HepG2 (cell line): ENCODE measurements at regions not wholly inside any gene's neighbourhood (a gene's known extent, or its start where the extent isn't known, plus 50 kb on each side); places are given as distances from the start of the nearest gene placed in this dataset.

ENCODE experiments used
- ATAC-seq: fragments of 200-7000 bp; cut with Tn5 transposase; 3 replicates; pipeline ENCODE4 v1.9.1; 2020; ENCODE audit warnings: mild to moderate bottlenecking, moderate library complexity
- BruUV-seq: library from RNA; stranded (reverse); fragments of 400-500 nt; replicated peaks from 2 replicates; lab custom pipeline; 2021; lab: Mats Ljungman, UMichigan
- CTCF ChIA-PET: fragments of 300-600 bp; formaldehyde crosslinking; extraction: SDS; loops from one replicate; lab custom pipeline; 2021; ENCODE audit warnings: low total read pairs, inconsistent platforms, low intra/inter-chr PET ratio; lab: Yijun Ruan, JAX
- POLR2A ChIA-PET: fragments of 350-600 bp; sonication (Branson Sonifier 250); formaldehyde crosslinking; loops from one replicate; lab custom pipeline; 2020; ENCODE audit warnings: antibody characterized with exemption, inconsistent platforms; lab: Yijun Ruan, JAX
- DNase-seq: peaks from one replicate; pipeline ENCODE4 v3.0.0-alpha.2; 2015; ENCODE audit warnings: low spot score
- FAIRE-seq: peaks from 3 replicates; lab custom pipeline; 2011; peaks lifted over from hg19 to GRCh38; lab: Jason Lieb, UNC
- H2AFZ ChIP-seq: one replicate; pipeline ENCODE4 v1.6.1; 2011; ENCODE audit warnings: low read length, inconsistent platforms
- H3K27ac ChIP-seq: fragments of 300-600 bp; 3 replicates; pipeline ENCODE4 v1.8.0; 2011; ENCODE audit warnings: mixed run types, mild to moderate bottlenecking, mixed read lengths, low read length, inconsistent platforms; ENCODE audit not compliant: insufficient read depth; ENCODE audit errors: extremely low read length
- H3K27me3 ChIP-seq, 2 experiments: fragments of 200-600 bp in 1 of 2; 2 replicates in 1 of 2; 3 replicates in 1 of 2; pipeline versions ENCODE4 v1.6.0 to v1.8.0; 2011; ENCODE audit warnings: low read length in 2 of 2, mild to moderate bottlenecking in 2 of 2, moderate library complexity in 2 of 2, inconsistent platforms in 1 of 2; ENCODE audit not compliant: insufficient read depth in 2 of 2, control insufficient read depth in 1 of 2
- H3K36me3 ChIP-seq, 2 experiments: fragments of 200-600 bp in 1 of 2; replicated peaks in 1 of 2; 2 replicates in 1 of 2; 3 replicates in 1 of 2; pipeline versions ENCODE4 v1.5.1 to v1.8.0; 2011; ENCODE audit warnings: low read length in 2 of 2, inconsistent platforms in 1 of 2; ENCODE audit not compliant: insufficient read depth in 2 of 2, control insufficient read depth in 1 of 2
- H3K4me1 ChIP-seq: 2 replicates; pipeline ENCODE4 v1.5.1; 2012; ENCODE audit warnings: low read length, inconsistent platforms; ENCODE audit not compliant: insufficient read depth
- H3K4me2 ChIP-seq: 2 replicates; pipeline ENCODE4 v1.6.0; 2011; ENCODE audit warnings: low read depth, low read length, inconsistent platforms
- H3K4me3 ChIP-seq, 3 experiments: fragments of 200-600 bp in 1 of 3; sonication (generic), shearing (Covaris generic) in 1 of 3; replicated peaks in 1 of 3; 2 replicates each; pipeline ENCODE4 v1.5.1; 2011 to 2016; ENCODE audit warnings: low read length in 3 of 3, inconsistent platforms in 2 of 3, low read depth in 2 of 3, mild to moderate bottlenecking in 2 of 3, control low read depth in 1 of 3, mixed read lengths in 1 of 3; ENCODE audit not compliant: insufficient read depth in 1 of 3
- H3K79me2 ChIP-seq: one replicate; pipeline ENCODE4 v1.6.1; 2011; ENCODE audit warnings: low read length, inconsistent platforms; ENCODE audit not compliant: insufficient read depth
- H3K9ac ChIP-seq: 2 replicates; pipeline ENCODE4 v1.6.0; 2011; ENCODE audit warnings: mild to moderate bottlenecking, low read depth, low read length, inconsistent platforms; ENCODE audit not compliant: insufficient read depth
- H3K9me3 ChIP-seq: 2 replicates; pipeline ENCODE4 v1.5.1; 2012; ENCODE audit warnings: mild to moderate bottlenecking, low read length
- H4K20me1 ChIP-seq: 2 replicates; pipeline ENCODE4 v1.6.0; 2011; ENCODE audit warnings: inconsistent platforms, mild to moderate bottlenecking, low read length, moderate library complexity; ENCODE audit not compliant: insufficient read depth
- AHR ChIP-seq: IDR thresholded peaks from 2 replicates; pipeline ENCODE4 v1.6.1; 2018; ENCODE audit warnings: missing genetic modification reagents, missing compliant biosample characterization
- FOXP1 ChIP-seq, 2 experiments: fragments of 450-650 bp in 1 of 2; IDR thresholded peaks; 2 replicates each; pipeline ENCODE4 v1.6.1; 2017 to 2018; ENCODE audit warnings: antibody characterized with exemption in 1 of 2
- GABPA ChIP-seq, 2 experiments: IDR thresholded peaks; 2 replicates each; pipeline ENCODE4 v1.6.1; 2011 to 2016; ENCODE audit warnings: low read depth in 2 of 2, low read length in 1 of 2, missing biosample characterization in 1 of 2, missing genetic modification characterization in 1 of 2
- HNRNPK ChIP-seq: fragments of 200-400 bp; formaldehyde crosslinking; IDR thresholded peaks from 2 replicates; pipeline ENCODE4 v1.6.1; 2018; ENCODE audit warnings: low read length, low read depth, moderate library complexity, mild to moderate bottlenecking; ENCODE audit not compliant: poor library complexity, severe bottlenecking
- KLF12 ChIP-seq: sonication (generic); formaldehyde crosslinking; IDR thresholded peaks from 2 replicates; pipeline ENCODE4 v1.4.0; 2020; ENCODE audit warnings: missing genetic modification reagents, borderline replicate concordance
- MED1 ChIP-seq: sonication (generic); formaldehyde crosslinking; IDR thresholded peaks from 2 replicates; pipeline ENCODE4 v1.4.0; 2020; ENCODE audit warnings: missing genetic modification reagents
- RAD21 ChIP-seq: fragments of 450-650 bp; formaldehyde crosslinking; IDR thresholded peaks from 2 replicates; pipeline ENCODE4 v1.5.0; 2020; ENCODE audit warnings: mild to moderate bottlenecking
- RXRA ChIP-seq: sonication (generic); formaldehyde crosslinking; IDR thresholded peaks from 2 replicates; pipeline ENCODE4 v1.5.1; 2020; ENCODE audit warnings: missing genetic modification reagents
- SAFB2 ChIP-seq: sonication (generic); formaldehyde crosslinking; IDR thresholded peaks from 2 replicates; pipeline ENCODE4 v1.5.1; 2020; ENCODE audit warnings: missing genetic modification reagents, low read depth, mild to moderate bottlenecking, borderline replicate concordance
- ZC3H4 ChIP-seq: sonication (generic); formaldehyde crosslinking; IDR thresholded peaks from 2 replicates; pipeline ENCODE4 v1.4.0; 2020; ENCODE audit warnings: missing genetic modification reagents, borderline replicate concordance
- ZNF101 ChIP-seq: sonication (generic); formaldehyde crosslinking; IDR thresholded peaks from 2 replicates; pipeline ENCODE4 v1.4.0; 2020; ENCODE audit warnings: mild to moderate bottlenecking, low read depth, missing genetic modification reagents, borderline replicate concordance
- ZNF256 ChIP-seq: sonication (generic); formaldehyde crosslinking; conservative IDR thresholded peaks from 2 replicates; pipeline ENCODE4 v1.4.0; 2020; ENCODE audit warnings: missing genetic modification reagents
- ZNF350 ChIP-seq: sonication (generic); formaldehyde crosslinking; IDR thresholded peaks from 2 replicates; pipeline ENCODE4 v1.4.0; 2020; ENCODE audit warnings: mild to moderate bottlenecking, low read depth, missing genetic modification reagents, borderline replicate concordance
- ZNF383 ChIP-seq: sonication (generic); formaldehyde crosslinking; IDR thresholded peaks from 2 replicates; pipeline ENCODE4 v1.4.0; 2020; ENCODE audit warnings: missing genetic modification reagents, mild to moderate bottlenecking, borderline replicate concordance
- ZNF468 ChIP-seq: sonication (generic); formaldehyde crosslinking; IDR thresholded peaks from 2 replicates; pipeline ENCODE4 v1.8.0; 2022; ENCODE audit warnings: mild to moderate bottlenecking, moderate library complexity, missing genetic modification reagents
- ZNF883 ChIP-seq: sonication (generic); formaldehyde crosslinking; IDR thresholded peaks from 2 replicates; pipeline ENCODE4 v1.5.1; 2020; ENCODE audit warnings: mild to moderate bottlenecking, missing genetic modification reagents; ENCODE audit errors: not compliant biosample characterization
- ZSCAN21 ChIP-seq: sonication (generic); formaldehyde crosslinking; IDR thresholded peaks from 2 replicates; pipeline ENCODE4 v1.8.0; 2022; ENCODE audit warnings: mild to moderate bottlenecking, missing genetic modification reagents, moderate library complexity, borderline replicate concordance
- ZSCAN9 ChIP-seq: IDR thresholded peaks from 2 replicates; pipeline ENCODE4 v1.6.1; 2016; ENCODE audit warnings: borderline replicate concordance
- WGBS: methylation state at CpG from one replicate; pipeline ENCODE4 v1.1.6; 2017; ENCODE audit warnings: low lambda C conversion rate; 5-methylcytosine and 5-hydroxymethylcytosine counted together
- in situ Hi-C: cut with HindIII; loops from 2 replicates; pipeline ENCODE4 v1.10.0; 2017; ENCODE audit warnings: low pct_unique_long_range_greater_than_20kb; ENCODE audit not compliant: extremely low pct_ligation_motif_present
- intact Hi-C: fragments of 100-400 bp; cut with micrococcal nuclease; formaldehyde crosslinking; loops from one replicate; pipeline ENCODE4 v1.10.0; 2022; ENCODE audit not compliant: unreplicated experiment
- TF ChIP-seq, protein P1 (sequence below): IDR thresholded peaks from 2 replicates; pipeline ENCODE4 v1.6.1; 2016; ENCODE audit warnings: control low read depth
- TF ChIP-seq, protein P2 (sequence below): IDR thresholded peaks from 2 replicates; pipeline ENCODE4 v1.6.1; 2016; ENCODE audit warnings: mild to moderate bottlenecking

DNA sequence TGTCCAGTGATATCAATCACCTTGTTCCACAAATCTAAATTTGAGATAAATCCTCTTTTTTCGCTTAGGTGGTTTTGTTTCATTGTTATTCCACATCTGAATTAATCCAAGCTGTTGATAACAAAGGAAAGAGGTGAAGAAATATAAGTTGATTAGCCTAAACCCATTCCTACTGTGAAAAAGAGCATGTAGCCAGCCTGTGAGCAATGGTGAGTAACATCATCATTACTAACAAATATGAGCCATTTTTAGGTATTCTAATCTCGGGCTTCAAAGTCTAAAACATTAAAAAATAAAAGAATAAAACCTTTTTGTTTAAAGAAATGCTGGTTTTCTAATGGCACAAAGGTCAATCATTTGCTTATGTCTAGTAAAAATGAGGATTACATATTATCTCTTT lies 52.1 kb upstream of the P3H2 start:
- POLR2A ChIA-PET = no interaction called here
- Histone ChIP-seq H4K20me1 (no peaks in the 10 kb centered on the region), H3K79me2 (no peaks in the 10 kb centered on the region), H3K4me3 (no peak overlapping the region), H3K27me3 (no peaks in the 10 kb centered on the region), H3K27ac (no peak overlapping the region), H2AFZ (no peak overlapping the region), H3K4me1 (no peaks in the 10 kb centered on the region), H3K9ac (no peak overlapping the region), H3K36me3 (no peaks in the 10 kb centered on the region), H3K4me2 (no peak overlapping the region), H3K9me3 (no peaks in the 10 kb centered on the region)
- WGBS = 0% methylated on average over 2 of the region's 2 CpGs
- CTCF ChIA-PET = no interaction called here
- no peak for ATAC-seq
- TF ChIP-seq KLF12 (CRISPR knock-in tag) (no peak), GABPA (IDR thresholded peaks at IDR 0.05; ENCODE audit: low read depth, low read length) (no peak), GABPA (CRISPR knock-in tag; IDR thresholded peaks at IDR 0.05; ENCODE audit: low read depth) (no peak), ZNF256 (CRISPR knock-in tag) (no peak), ZNF883 (no peak), ZSCAN21 (no peak), HNRNPK (no peak), ZNF101 (no peak), ZNF468 (CRISPR knock-in tag) (no peak), ZNF350 (CRISPR knock-in tag) (no peak), SAFB2 (CRISPR knock-in tag) (no peak), ZSCAN9 (CRISPR knock-in tag) (no peak), RXRA (CRISPR knock-in tag) (no peak), FOXP1 (IDR thresholded peaks at IDR 0.05) (no peak), FOXP1 (CRISPR knock-in tag; IDR thresholded peaks at IDR 0.05) (no peak), RAD21 (no peak), MED1 (CRISPR knock-in tag) (no peak), ZC3H4 (CRISPR knock-in tag) (no peak), ZNF383 (CRISPR knock-in tag) (no peak), AHR (CRISPR knock-in tag) (no peak)
- TF ChIP-seq, protein P1, sequence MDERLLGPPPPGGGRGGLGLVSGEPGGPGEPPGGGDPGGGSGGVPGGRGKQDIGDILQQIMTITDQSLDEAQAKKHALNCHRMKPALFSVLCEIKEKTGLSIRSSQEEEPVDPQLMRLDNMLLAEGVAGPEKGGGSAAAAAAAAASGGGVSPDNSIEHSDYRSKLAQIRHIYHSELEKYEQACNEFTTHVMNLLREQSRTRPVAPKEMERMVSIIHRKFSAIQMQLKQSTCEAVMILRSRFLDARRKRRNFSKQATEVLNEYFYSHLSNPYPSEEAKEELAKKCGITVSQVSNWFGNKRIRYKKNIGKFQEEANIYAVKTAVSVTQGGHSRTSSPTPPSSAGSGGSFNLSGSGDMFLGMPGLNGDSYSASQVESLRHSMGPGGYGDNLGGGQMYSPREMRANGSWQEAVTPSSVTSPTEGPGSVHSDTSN (CRISPR knock-in tag) = no peak
- TF ChIP-seq, protein P2, sequence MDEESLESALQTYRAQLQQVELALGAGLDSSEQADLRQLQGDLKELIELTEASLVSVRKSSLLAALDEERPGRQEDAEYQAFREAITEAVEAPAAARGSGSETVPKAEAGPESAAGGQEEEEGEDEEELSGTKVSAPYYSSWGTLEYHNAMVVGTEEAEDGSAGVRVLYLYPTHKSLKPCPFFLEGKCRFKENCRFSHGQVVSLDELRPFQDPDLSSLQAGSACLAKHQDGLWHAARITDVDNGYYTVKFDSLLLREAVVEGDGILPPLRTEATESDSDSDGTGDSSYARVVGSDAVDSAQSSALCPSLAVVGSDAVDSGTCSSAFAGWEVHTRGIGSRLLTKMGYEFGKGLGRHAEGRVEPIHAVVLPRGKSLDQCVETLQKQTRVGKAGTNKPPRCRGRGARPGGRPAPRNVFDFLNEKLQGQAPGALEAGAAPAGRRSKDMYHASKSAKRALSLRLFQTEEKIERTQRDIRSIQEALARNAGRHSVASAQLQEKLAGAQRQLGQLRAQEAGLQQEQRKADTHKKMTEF (CRISPR knock-in tag) = no peak
- DNase-seq = no peak
- in situ Hi-C loops = no loop called here
- no peak for FAIRE-seq
- BruUV-seq = no TSS peak
- intact Hi-C loops = no loop called here
